Lower leg skin (tissue), 4 donors: ENCODE measurements at regions not wholly inside any gene's neighbourhood (a gene's known extent, or its start where the extent isn't known, plus 50 kb on each side); places are given as distances from the start of the nearest gene placed in this dataset.

Experiments used
- DNase-seq, 2 donors: peaks; one replicate each; pipeline ENCODE4 v3.0.0-alpha.2; 2019; ENCODE audit warnings: low spot score in 2 of 2
- H3K4me3 ChIP-seq: fragments of 200-600 bp; sonication (generic); 2 replicates; pipeline ENCODE4 v1.5.1; 2017; ENCODE audit warnings: mild to moderate bottlenecking, low read depth; ENCODE audit not compliant: poor library complexity, severe bottlenecking
- CTCF ChIP-seq, 3 donors: fragments of 450-650 bp; IDR thresholded peaks; one replicate each; pipeline ENCODE4 v1.5.1; 2016; ENCODE audit warnings: antibody characterized with exemption in 3 of 3, mild to moderate bottlenecking in 3 of 3, moderate library complexity in 2 of 3
- POLR2A ChIP-seq, 2 donors: fragments of 450-650 bp; IDR thresholded peaks; one replicate each; pipeline ENCODE4 v1.6.1; 2016 to 2017; ENCODE audit warnings: antibody characterized with exemption in 2 of 2, mild to moderate bottlenecking in 1 of 2, moderate library complexity in 1 of 2
- WGBS, 2 donors: methylation state at CpG; one replicate each; pipeline ENCODE4 v1.1.5; 2018; 5-methylcytosine and 5-hydroxymethylcytosine counted together
- intact Hi-C: fragments of 100-400 bp; cut with DNase I; formaldehyde crosslinking; loops from one replicate; pipeline ENCODE4 v1.15.0; 2023; ENCODE audit warnings: low total_unique reads

GRCh38 chr18:37854396-37854795 lies 288.8 kb upstream of the CELF4 start:
- TF ChIP-seq CTCF (IDR thresholded peaks at IDR 0.05) (no peak), POLR2A (IDR thresholded peaks at IDR 0.05) (no peak)

GRCh38 chr18:37853706-37854105 lies 288.1 kb upstream of the CELF4 start:
- DNase-seq = no peak
- WGBS, 2 donors = 58 to 69% methylated on average over 3 of the region's 3 CpGs
- no peak overlapping the region for H3K4me3 ChIP-seq
- intact Hi-C loops = no loop called here
- TF ChIP-seq POLR2A (IDR thresholded peaks at IDR 0.05) = no peak
- no peak for TF ChIP-seq CTCF (IDR thresholded peaks at IDR 0.05)

More at GRCh38 chr18:37854396-37854795, 288.8 kb upstream of the CELF4 start:
- WGBS, 2 donors = 66 to 69% methylated on average over 3 of the region's 3 CpGs
- DNase-seq = no peak
- intact Hi-C loops = no loop called here
- no peak overlapping the region for H3K4me3 ChIP-seq

GRCh38 chr18:37852464-37852863 lies 286.9 kb upstream of the CELF4 start:
- TF ChIP-seq POLR2A (IDR thresholded peaks at IDR 0.05) (no peak), CTCF (IDR thresholded peaks at IDR 0.05) (no peak)
- no peak overlapping the region for H3K4me3 ChIP-seq
- 85 to 86% methylated on average over 4 of the region's 4 CpGs for WGBS, 2 donors
- no peak for DNase-seq
- intact Hi-C loops = no loop called here

GRCh38 chr18:37847544-37847943 lies 281.9 kb upstream of the CELF4 start:
- WGBS, 2 donors = 55 to 72% methylated on average over 3 of the region's 3 CpGs
- intact Hi-C loops = no loop called here
- TF ChIP-seq CTCF (IDR thresholded peaks at IDR 0.05) (no peak), POLR2A (IDR thresholded peaks at IDR 0.05) (no peak)
- no peak for DNase-seq
- H3K4me3 ChIP-seq = no peak overlapping the region

- no peak for TF ChIP-seq POLR2A (IDR thresholded peaks at IDR 0.05)
- no peak for TF ChIP-seq CTCF (IDR thresholded peaks at IDR 0.05)
- WGBS, 2 donors = 47 to 65% methylated on average over 3 of the region's 3 CpGs
- no peak for DNase-seq
- intact Hi-C loops = no loop called here
- H3K4me3 ChIP-seq = no peak overlapping the region
These were observed 281.4 kb upstream of the CELF4 start for GRCh38 chr18:37846996-37847395.

GRCh38 chr18:37845498-37845897 lies 279.9 kb upstream of the CELF4 start:
- intact Hi-C loops = no loop called here
- TF ChIP-seq POLR2A (IDR thresholded peaks at IDR 0.05) (no peak), CTCF (IDR thresholded peaks at IDR 0.05) (no peak)
- H3K4me3 ChIP-seq = no peak overlapping the region
- WGBS, 2 donors = 35 to 64% methylated on average over 2 of the region's 2 CpGs
- DNase-seq = no peak
